GM06990 (cell line): ENCODE measurements at regions not wholly inside any gene's neighbourhood (a gene's known extent, or its start where the extent isn't known, plus 50 kb on each side); places are given as distances from the start of the nearest gene placed in this dataset.
A peak's percentile ranks its signal among the peaks of the same experiment; 100 is the strongest.

Experiments
- DNase-seq: peaks from one replicate; pipeline ENCODE4 v3.0.0-alpha.2; 2011; ENCODE audit not compliant: insufficient read length; ENCODE audit errors: extremely low read depth
- H3K27me3 ChIP-seq: replicated peaks from 2 replicates; pipeline ENCODE4 v1.6.0; 2011; ENCODE audit warnings: low read length; ENCODE audit not compliant: control insufficient read depth, insufficient read depth
- H3K36me3 ChIP-seq: 2 replicates; pipeline ENCODE4 v1.5.1; 2011; ENCODE audit warnings: low read length; ENCODE audit not compliant: control insufficient read depth, insufficient read depth
- H3K4me3 ChIP-seq: replicated peaks from 2 replicates; pipeline ENCODE4 v1.5.1; 2011; ENCODE audit warnings: low read depth, mild to moderate bottlenecking, control low read depth, low read length
- TF ChIP-seq, protein P1 (sequence below): IDR thresholded peaks from 2 replicates; pipeline ENCODE4 v1.5.1; 2011; ENCODE audit warnings: low read length, control low read depth, mild to moderate bottlenecking, inconsistent platforms; ENCODE audit not compliant: insufficient read depth, poor library complexity, severe bottlenecking

DNA sequence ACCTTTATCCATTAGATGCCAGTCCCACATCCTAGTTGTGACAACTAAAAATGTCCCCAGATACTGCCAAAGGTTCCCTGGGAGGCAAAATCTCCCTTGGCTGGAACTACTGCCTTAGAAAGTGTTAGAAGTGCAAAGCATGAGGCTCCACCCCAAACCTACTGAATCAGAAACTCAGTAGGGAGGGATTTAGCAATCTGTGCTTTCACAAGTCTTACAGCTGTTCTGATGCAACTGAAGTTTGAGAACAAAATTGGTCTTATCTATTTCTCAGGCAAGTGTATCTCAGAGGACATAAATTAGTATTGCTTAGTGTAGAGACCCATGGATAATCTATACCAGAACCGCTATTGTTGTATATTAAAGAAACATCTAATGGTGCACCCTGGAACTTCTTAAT is 70.2 kb downstream of the CLDN1 start:
- no peak overlapping the region for H3K4me3 ChIP-seq
- no peaks in the 10 kb centered on the region for H3K36me3 ChIP-seq
- no peak for DNase-seq
- no peaks in the 10 kb centered on the region for H3K27me3 ChIP-seq
- TF ChIP-seq, protein P1, sequence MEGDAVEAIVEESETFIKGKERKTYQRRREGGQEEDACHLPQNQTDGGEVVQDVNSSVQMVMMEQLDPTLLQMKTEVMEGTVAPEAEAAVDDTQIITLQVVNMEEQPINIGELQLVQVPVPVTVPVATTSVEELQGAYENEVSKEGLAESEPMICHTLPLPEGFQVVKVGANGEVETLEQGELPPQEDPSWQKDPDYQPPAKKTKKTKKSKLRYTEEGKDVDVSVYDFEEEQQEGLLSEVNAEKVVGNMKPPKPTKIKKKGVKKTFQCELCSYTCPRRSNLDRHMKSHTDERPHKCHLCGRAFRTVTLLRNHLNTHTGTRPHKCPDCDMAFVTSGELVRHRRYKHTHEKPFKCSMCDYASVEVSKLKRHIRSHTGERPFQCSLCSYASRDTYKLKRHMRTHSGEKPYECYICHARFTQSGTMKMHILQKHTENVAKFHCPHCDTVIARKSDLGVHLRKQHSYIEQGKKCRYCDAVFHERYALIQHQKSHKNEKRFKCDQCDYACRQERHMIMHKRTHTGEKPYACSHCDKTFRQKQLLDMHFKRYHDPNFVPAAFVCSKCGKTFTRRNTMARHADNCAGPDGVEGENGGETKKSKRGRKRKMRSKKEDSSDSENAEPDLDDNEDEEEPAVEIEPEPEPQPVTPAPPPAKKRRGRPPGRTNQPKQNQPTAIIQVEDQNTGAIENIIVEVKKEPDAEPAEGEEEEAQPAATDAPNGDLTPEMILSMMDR = no peak

DNA sequence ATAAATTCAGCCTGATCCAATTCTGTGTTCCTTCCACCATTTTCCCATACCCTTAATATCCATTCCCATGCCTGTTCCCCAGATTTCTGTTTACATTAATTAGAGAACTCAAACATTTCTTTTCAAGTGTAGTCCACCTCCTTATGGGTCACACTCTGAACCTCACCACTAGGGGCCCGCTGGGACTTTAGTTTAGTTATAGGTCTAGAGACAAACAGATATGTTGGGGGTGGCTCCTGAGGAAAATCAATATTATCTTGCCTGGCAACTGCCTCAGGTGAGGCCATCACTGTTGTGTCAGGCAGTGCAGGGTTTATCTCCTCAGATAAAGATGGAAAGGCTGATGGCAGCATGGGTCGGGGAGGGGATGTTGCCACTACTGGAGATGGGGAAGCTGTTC is 72.8 kb downstream of the CLDN1 start:
- TF ChIP-seq, protein P1 = peak; percentile 18
- DNase-seq = no peak
- Histone ChIP-seq H3K4me3 (no peak overlapping the region), H3K36me3 (no peaks in the 10 kb centered on the region), H3K27me3 (no peaks in the 10 kb centered on the region)

DNA sequence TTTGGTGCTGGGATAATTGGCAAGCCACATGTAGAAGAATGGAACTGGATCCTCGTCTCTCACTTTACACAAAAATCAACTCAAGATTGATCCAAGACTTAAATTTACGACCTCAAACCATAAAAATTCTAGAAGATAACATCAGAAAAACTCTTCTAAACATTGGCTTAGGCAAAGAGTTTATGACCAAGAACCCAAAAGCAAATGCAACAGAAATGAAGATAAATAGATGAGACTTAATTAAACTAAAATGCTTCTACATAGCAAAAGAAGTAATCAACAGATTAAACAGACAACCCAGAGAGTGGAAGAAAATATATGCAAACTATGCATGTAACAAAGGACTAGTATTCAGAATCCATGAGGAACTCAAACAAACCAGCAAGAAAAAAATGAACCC is 80.1 kb downstream of the CLDN1 start:
- Histone ChIP-seq H3K36me3 (no peaks in the 10 kb centered on the region), H3K4me3 (no peak overlapping the region), H3K27me3 (no peaks in the 10 kb centered on the region)
- TF ChIP-seq, protein P1 = no peak
- DNase-seq = no peak

DNA sequence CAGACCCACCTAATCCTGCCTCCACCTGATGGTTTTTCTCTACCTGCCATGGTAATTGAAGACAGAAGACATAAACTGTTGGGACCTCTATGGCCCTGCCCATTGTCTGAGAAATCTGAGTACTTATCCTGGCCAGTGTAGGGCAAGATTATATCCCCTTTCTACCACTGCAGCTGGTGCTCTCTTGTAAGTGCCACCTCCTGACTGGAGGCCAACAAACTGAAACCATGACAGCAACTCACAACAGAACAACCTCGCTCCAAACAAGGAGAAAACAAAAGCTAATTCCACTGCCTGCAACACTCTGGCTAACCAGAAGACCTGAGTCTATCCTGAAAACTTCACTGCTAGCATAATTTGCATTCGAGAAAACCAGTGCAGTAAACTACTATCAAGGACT is 82.9 kb downstream of the CLDN1 start:
- TF ChIP-seq, protein P1 = no peak
- Histone ChIP-seq H3K36me3 (no peaks in the 10 kb centered on the region), H3K27me3 (no peaks in the 10 kb centered on the region), H3K4me3 (no peak overlapping the region)
- no peak for DNase-seq

DNA sequence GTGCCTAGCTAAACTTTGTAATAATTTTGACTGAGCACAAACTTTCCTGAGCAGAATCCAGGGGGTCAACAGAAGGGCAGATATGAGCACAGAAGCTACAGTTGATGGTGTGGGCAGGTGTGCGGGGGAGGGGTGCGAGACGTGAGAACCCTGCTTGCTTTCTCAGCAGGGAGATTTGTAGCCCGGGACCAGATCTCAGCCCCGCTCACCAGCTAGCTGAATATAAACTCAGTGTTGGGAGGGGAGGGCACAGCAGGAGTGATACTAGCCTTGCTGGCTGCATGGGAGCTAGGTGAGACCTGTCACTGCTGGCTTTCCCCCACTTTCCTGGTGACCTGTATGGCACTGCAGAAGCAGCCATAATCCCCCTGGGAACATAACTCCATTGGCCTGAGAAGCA is 83.4 kb downstream of the CLDN1 start:
- H3K4me3 ChIP-seq = no peak overlapping the region
- H3K27me3 ChIP-seq = no peaks in the 10 kb centered on the region
- no peaks in the 10 kb centered on the region for H3K36me3 ChIP-seq
- no peak for DNase-seq
- TF ChIP-seq, protein P1 = no peak

DNA sequence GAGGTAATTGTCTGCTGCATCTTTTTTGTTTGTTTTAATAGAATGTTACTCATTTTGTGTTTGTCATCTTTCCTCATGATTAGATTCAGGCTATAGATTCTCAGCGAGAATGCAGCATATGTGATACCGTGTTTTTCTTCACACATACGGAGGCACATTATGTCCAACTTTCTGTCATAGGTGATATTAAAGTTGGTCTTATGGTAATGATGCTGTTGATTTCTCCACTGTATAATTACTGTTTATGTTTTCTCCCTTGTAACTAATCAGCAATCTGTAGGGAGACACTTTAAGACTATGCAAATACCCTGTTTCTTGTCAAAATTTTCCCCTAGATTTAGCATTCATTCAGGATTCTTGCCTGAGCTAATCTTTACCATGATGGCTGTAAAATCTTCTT is 87.6 kb downstream of the CLDN1 start:
- no peak for DNase-seq
- TF ChIP-seq, protein P1 = no peak
- no peaks in the 10 kb centered on the region for H3K27me3 ChIP-seq
- H3K36me3 ChIP-seq = no peaks in the 10 kb centered on the region
- H3K4me3 ChIP-seq = no peak overlapping the region
